HepG2 (cell line): ENCODE measurements at regions not wholly inside any gene's neighbourhood (a gene's known extent, or its start where the extent isn't known, plus 50 kb on each side); places are given as distances from the start of the nearest gene placed in this dataset.

Experiments
- ATAC-seq: fragments of 200-7000 bp; cut with Tn5 transposase; 3 replicates; pipeline ENCODE4 v1.9.1; 2020; ENCODE audit warnings: mild to moderate bottlenecking, moderate library complexity
- BruUV-seq: library from RNA; stranded (reverse); fragments of 400-500 nt; replicated peaks from 2 replicates; lab custom pipeline; 2021; lab: Mats Ljungman, UMichigan
- CTCF ChIA-PET: fragments of 300-600 bp; formaldehyde crosslinking; extraction: SDS; loops from one replicate; lab custom pipeline; 2021; ENCODE audit warnings: low total read pairs, inconsistent platforms, low intra/inter-chr PET ratio; lab: Yijun Ruan, JAX
- POLR2A ChIA-PET: fragments of 350-600 bp; sonication (Branson Sonifier 250); formaldehyde crosslinking; loops from one replicate; lab custom pipeline; 2020; ENCODE audit warnings: antibody characterized with exemption, inconsistent platforms; lab: Yijun Ruan, JAX
- DNase-seq: peaks from one replicate; pipeline ENCODE4 v3.0.0-alpha.2; 2015; ENCODE audit warnings: low spot score
- FAIRE-seq: peaks from 3 replicates; lab custom pipeline; 2011; peaks lifted over from hg19 to GRCh38; lab: Jason Lieb, UNC
- H2AFZ ChIP-seq: one replicate; pipeline ENCODE4 v1.6.1; 2011; ENCODE audit warnings: low read length, inconsistent platforms
- H3K27ac ChIP-seq: fragments of 300-600 bp; 3 replicates; pipeline ENCODE4 v1.8.0; 2011; ENCODE audit warnings: mixed run types, mild to moderate bottlenecking, mixed read lengths, low read length, inconsistent platforms; ENCODE audit not compliant: insufficient read depth; ENCODE audit errors: extremely low read length
- H3K27me3 ChIP-seq, 2 experiments: fragments of 200-600 bp in 1 of 2; 2 replicates in 1 of 2; 3 replicates in 1 of 2; pipeline versions ENCODE4 v1.6.0 to v1.8.0; 2011; ENCODE audit warnings: low read length in 2 of 2, mild to moderate bottlenecking in 2 of 2, moderate library complexity in 2 of 2, inconsistent platforms in 1 of 2; ENCODE audit not compliant: insufficient read depth in 2 of 2, control insufficient read depth in 1 of 2
- H3K36me3 ChIP-seq, 2 experiments: fragments of 200-600 bp in 1 of 2; replicated peaks in 1 of 2; 2 replicates in 1 of 2; 3 replicates in 1 of 2; pipeline versions ENCODE4 v1.5.1 to v1.8.0; 2011; ENCODE audit warnings: low read length in 2 of 2, inconsistent platforms in 1 of 2; ENCODE audit not compliant: insufficient read depth in 2 of 2, control insufficient read depth in 1 of 2
- H3K4me1 ChIP-seq: 2 replicates; pipeline ENCODE4 v1.5.1; 2012; ENCODE audit warnings: low read length, inconsistent platforms; ENCODE audit not compliant: insufficient read depth
- H3K4me2 ChIP-seq: 2 replicates; pipeline ENCODE4 v1.6.0; 2011; ENCODE audit warnings: low read depth, low read length, inconsistent platforms
- H3K4me3 ChIP-seq, 3 experiments: fragments of 200-600 bp in 1 of 3; sonication (generic), shearing (Covaris generic) in 1 of 3; replicated peaks in 1 of 3; 2 replicates each; pipeline ENCODE4 v1.5.1; 2011 to 2016; ENCODE audit warnings: low read length in 3 of 3, inconsistent platforms in 2 of 3, low read depth in 2 of 3, mild to moderate bottlenecking in 2 of 3, control low read depth in 1 of 3, mixed read lengths in 1 of 3; ENCODE audit not compliant: insufficient read depth in 1 of 3
- H3K79me2 ChIP-seq: one replicate; pipeline ENCODE4 v1.6.1; 2011; ENCODE audit warnings: low read length, inconsistent platforms; ENCODE audit not compliant: insufficient read depth
- H3K9ac ChIP-seq: 2 replicates; pipeline ENCODE4 v1.6.0; 2011; ENCODE audit warnings: mild to moderate bottlenecking, low read depth, low read length, inconsistent platforms; ENCODE audit not compliant: insufficient read depth
- H3K9me3 ChIP-seq: 2 replicates; pipeline ENCODE4 v1.5.1; 2012; ENCODE audit warnings: mild to moderate bottlenecking, low read length
- H4K20me1 ChIP-seq: 2 replicates; pipeline ENCODE4 v1.6.0; 2011; ENCODE audit warnings: inconsistent platforms, mild to moderate bottlenecking, low read length, moderate library complexity; ENCODE audit not compliant: insufficient read depth
- ARHGAP35 ChIP-seq: sonication (generic); formaldehyde crosslinking; IDR thresholded peaks from 2 replicates; pipeline ENCODE4 v1.9.0; 2022; ENCODE audit warnings: mild to moderate bottlenecking, inconsistent platforms, moderate library complexity, missing genetic modification reagents, borderline replicate concordance
- ATM ChIP-seq: fragments of 450-650 bp; IDR thresholded peaks from 2 replicates; pipeline ENCODE4 v1.7.1; 2017; ENCODE audit warnings: mild to moderate bottlenecking, borderline replicate concordance
- CBX2 ChIP-seq, 2 experiments: fragments of 200-600 bp in 1 of 2; sonication (generic); formaldehyde crosslinking in 1 of 2; IDR thresholded peaks; 2 replicates each; pipeline versions ENCODE4 v1.7.0 to v1.8.1; 2018 to 2022; ENCODE audit warnings: low read depth in 2 of 2, low read length in 1 of 2, mild to moderate bottlenecking in 1 of 2, missing genetic modification reagents in 1 of 2
- ETV6 ChIP-seq: sonication (generic); formaldehyde crosslinking; conservative IDR thresholded peaks from 2 replicates; pipeline ENCODE4 v1.4.0; 2020; ENCODE audit warnings: missing genetic modification reagents
- ISX ChIP-seq: sonication (generic); formaldehyde crosslinking; conservative IDR thresholded peaks from 2 replicates; pipeline ENCODE4 v1.5.0; 2020; ENCODE audit warnings: missing genetic modification reagents
- JARID2 ChIP-seq: sonication (generic); formaldehyde crosslinking; IDR thresholded peaks from 2 replicates; pipeline ENCODE4 v1.8.1; 2023; ENCODE audit warnings: missing genetic modification reagents, inconsistent platforms; ENCODE audit not compliant: insufficient replicate concordance
- JDP2 ChIP-seq: sonication (generic); formaldehyde crosslinking; IDR thresholded peaks from 2 replicates; pipeline ENCODE4 v1.8.1; 2022; ENCODE audit warnings: missing genetic modification reagents, borderline replicate concordance
- MTF2 ChIP-seq: sonication (generic); formaldehyde crosslinking; IDR thresholded peaks from 2 replicates; pipeline ENCODE4 v1.5.0; 2020; ENCODE audit warnings: missing genetic modification reagents, borderline replicate concordance
- ZBTB38 ChIP-seq: sonication (generic); formaldehyde crosslinking; IDR thresholded peaks from 2 replicates; pipeline ENCODE4 v1.5.1; 2020; ENCODE audit warnings: mild to moderate bottlenecking, missing genetic modification reagents
- ZBTB44 ChIP-seq: sonication (generic); formaldehyde crosslinking; IDR thresholded peaks from 2 replicates; pipeline ENCODE4 v1.4.0; 2020; ENCODE audit warnings: missing genetic modification reagents
- ZNF101 ChIP-seq: sonication (generic); formaldehyde crosslinking; IDR thresholded peaks from 2 replicates; pipeline ENCODE4 v1.4.0; 2020; ENCODE audit warnings: mild to moderate bottlenecking, low read depth, missing genetic modification reagents, borderline replicate concordance
- ZNF430 ChIP-seq: sonication (generic); formaldehyde crosslinking; IDR thresholded peaks from 2 replicates; pipeline ENCODE4 v1.9.0; 2021; ENCODE audit warnings: mild to moderate bottlenecking, missing genetic modification reagents
- ZNF513 ChIP-seq: sonication (generic); formaldehyde crosslinking; conservative IDR thresholded peaks from 2 replicates; pipeline ENCODE4 v1.5.0; 2020; ENCODE audit warnings: missing genetic modification reagents
- ZNF775 ChIP-seq: sonication (generic); formaldehyde crosslinking; IDR thresholded peaks from 2 replicates; pipeline ENCODE4 v1.4.0; 2020; ENCODE audit warnings: missing genetic modification reagents, mild to moderate bottlenecking, moderate library complexity, borderline replicate concordance
- ZSCAN5A ChIP-seq: sonication (generic); formaldehyde crosslinking; IDR thresholded peaks from 2 replicates; pipeline ENCODE4 v1.8.0; 2022; ENCODE audit warnings: mild to moderate bottlenecking, missing genetic modification reagents, borderline replicate concordance
- WGBS: methylation state at CpG from one replicate; pipeline ENCODE4 v1.1.6; 2017; ENCODE audit warnings: low lambda C conversion rate; 5-methylcytosine and 5-hydroxymethylcytosine counted together
- in situ Hi-C: cut with HindIII; loops from 2 replicates; pipeline ENCODE4 v1.10.0; 2017; ENCODE audit warnings: low pct_unique_long_range_greater_than_20kb; ENCODE audit not compliant: extremely low pct_ligation_motif_present
- intact Hi-C: fragments of 100-400 bp; cut with micrococcal nuclease; formaldehyde crosslinking; loops from one replicate; pipeline ENCODE4 v1.10.0; 2022; ENCODE audit not compliant: unreplicated experiment

- no peaks in the 10 kb centered on the region for H4K20me1 ChIP-seq
- 12% methylated on average over 11 of the region's 11 CpGs for WGBS
- H3K27me3 ChIP-seq = peaks cover 0 to 4% of the 10 kb centered on the region in 2 experiments; a peak in 2 of 5 replicates
- DNase-seq = no peak
- TF ChIP-seq ZBTB38 (CRISPR knock-in tag) = no peak
- TF ChIP-seq ZNF101 = no peak
- TF ChIP-seq ZBTB44 (CRISPR knock-in tag) = no peak
- no peak for TF ChIP-seq CBX2 (IDR thresholded peaks at IDR 0.05; ENCODE audit: low read depth, low read length)
- no peak for TF ChIP-seq CBX2 (CRISPR knock-in tag; IDR thresholded peaks at IDR 0.05; ENCODE audit: low read depth)
- TF ChIP-seq MTF2 = no peak
- no peak for TF ChIP-seq ETV6 (CRISPR knock-in tag)
- no peak for TF ChIP-seq ZSCAN5A (CRISPR knock-in tag)
- no peak for TF ChIP-seq ZNF775 (CRISPR knock-in tag)
- TF ChIP-seq JARID2 (CRISPR knock-in tag) = no peak
- TF ChIP-seq ATM = no peak
- no peak for TF ChIP-seq ZNF513
- TF ChIP-seq JDP2 (CRISPR knock-in tag) = no peak
- no peak for TF ChIP-seq ARHGAP35 (CRISPR knock-in tag)
- no peak for TF ChIP-seq ISX (CRISPR knock-in tag)
- TF ChIP-seq ZNF430 (CRISPR knock-in tag) = no peak
- H3K9ac ChIP-seq = no peak overlapping the region
- H3K36me3 ChIP-seq = no peaks in the 10 kb centered on the region
- BruUV-seq = no TSS peak
- ATAC-seq = no peak; the same call in 2 of the 3 replicates
- intact Hi-C loops (no loop called here), in situ Hi-C loops (no loop called here)
- H3K27ac ChIP-seq = no peak overlapping the region
- H3K4me1 ChIP-seq = no peaks in the 10 kb centered on the region
- FAIRE-seq = no peak
- peaks cover 6% of the 10 kb centered on the region for H3K9me3 ChIP-seq
- POLR2A ChIA-PET = no interaction called here
- no peaks in the 10 kb centered on the region for H3K79me2 ChIP-seq
- H3K4me3 ChIP-seq = no peak overlapping the region
- CTCF ChIA-PET = no interaction called here
- H3K4me2 ChIP-seq = no peak overlapping the region
- H2AFZ ChIP-seq = no peak overlapping the region
Measured at GRCh38 chr20:58054780-58055373, 173.6 kb downstream of the ANKRD60 start.
